Adrenal gland (tissue), 9 donors: ENCODE measurements at regions not wholly inside any gene's neighbourhood (a gene's known extent, or its start where the extent isn't known, plus 50 kb on each side); places are given as distances from the start of the nearest gene placed in this dataset.

Source experiments
- DNase-seq, 7 donors: peaks; one replicate each; pipeline ENCODE4 v3.0.0-alpha.2; 2019 to 2020
- H3K27ac ChIP-seq, 5 donors: fragments of 200-600 bp; sonication (generic) in 4 of 5; 1 replicate in 3 of 5; 2 replicates in 2 of 5; pipeline versions ENCODE4 v1.5.1 to v1.8.0; 2016 to 2020; ENCODE audit warnings: mild to moderate bottlenecking in 1 of 5
- H3K27me3 ChIP-seq: fragments of 200-600 bp; 2 replicates; pipeline ENCODE4 v1.8.0; 2021
- H3K36me3 ChIP-seq, 2 donors: fragments of 200-600 bp; replicated peaks in 1 of 2; 1 replicate in 1 of 2; 2 replicates in 1 of 2; pipeline versions ENCODE4 v1.5.1 to v1.8.0; 2018 to 2022
- H3K4me1 ChIP-seq, 2 donors: fragments of 200-600 bp; replicated peaks in 1 of 2; 1 replicate in 1 of 2; 2 replicates in 1 of 2; pipeline versions ENCODE4 v1.5.1 to v1.8.0; 2018 to 2021
- H3K4me3 ChIP-seq, 4 donors: fragments of 200-600 bp; sonication (generic) in 3 of 4; one replicate each; pipeline ENCODE4 v1.5.1; 2016 to 2018
- H3K9me3 ChIP-seq, 3 donors: fragments of 200-600 bp; sonication (generic) in 1 of 3; replicated peaks in 1 of 3; 1 replicate in 2 of 3; 2 replicates in 1 of 3; pipeline versions ENCODE4 v1.5.1 to v1.8.0; 2016 to 2021
- POLR2A ChIP-seq, 2 donors: fragments of 450-650 bp; IDR thresholded peaks; one replicate each; pipeline ENCODE4 v1.6.1; 2017; ENCODE audit warnings: antibody characterized with exemption in 2 of 2, mild to moderate bottlenecking in 2 of 2, moderate library complexity in 1 of 2
- WGBS, 4 donors: extraction: QIAGEN DNeasy Blood & Tissue Kit in 2 of 4; methylation state at CpG; one replicate each; pipeline versions ENCODE4 v1.1.5 to v1.1.7; 2013 to 2017; 5-methylcytosine and 5-hydroxymethylcytosine counted together
- intact Hi-C, 2 donors: fragments of 100-400 bp; cut with DNase I; formaldehyde crosslinking; loops; one replicate each; pipeline versions ENCODE4 v1.14.1 to v1.15.0; 2022 to 2023
- TF ChIP-seq, protein P1 (sequence below), 6 experiments: fragments of 450-650 bp in 4 of 6; fragments of 200-600 bp in 2 of 6; sonication (generic) in 1 of 6; IDR thresholded peaks; 1 replicate in 5 of 6; 2 replicates in 1 of 6; pipeline versions ENCODE4 v1.5.1 to v1.8.0; 2016 to 2021; ENCODE audit warnings: antibody characterized with exemption in 6 of 6, mild to moderate bottlenecking in 2 of 6, moderate library complexity in 1 of 6
- donor health status: healthy with polysubstance abuse.
- donor health status: Bipolar disorder and iron deficiency.
- donor health status: DM: yes; HTN: yes; CAD: no.
- donor health status: DM: no; HTN: no; CAD: no.
- donor health status: DM: no; HTN: no; CAD: no.

DNA sequence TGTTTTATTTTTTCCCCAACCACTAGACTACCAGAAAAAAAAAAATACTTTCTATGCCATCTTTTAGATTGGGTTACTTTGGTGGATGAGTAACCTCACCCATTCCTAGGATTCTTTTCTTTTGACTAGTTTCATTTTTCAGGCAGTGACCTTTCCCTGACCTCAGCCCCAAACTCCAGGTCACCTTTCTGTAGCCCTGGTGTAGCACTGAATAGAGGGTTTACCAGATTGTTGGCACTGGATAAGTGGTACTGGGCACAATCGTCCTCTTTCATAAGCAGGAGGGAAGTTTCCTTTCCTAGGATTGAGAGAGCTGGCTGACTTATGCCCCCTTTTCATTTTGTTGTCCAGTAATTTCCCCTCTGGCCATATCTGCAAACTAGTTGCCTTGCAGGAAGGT is 169.4 kb upstream of the TMEM161B start:
- Histone ChIP-seq H3K27me3 (no peaks in the 10 kb centered on the region), H3K9me3 (no peaks in the 10 kb centered on the region), H3K4me1 (no peaks in the 10 kb centered on the region), H3K27ac (no peak overlapping the region), H3K36me3 (no peaks in the 10 kb centered on the region), H3K4me3 (no peak overlapping the region)
- TF ChIP-seq POLR2A (IDR thresholded peaks at IDR 0.05): no peak
- TF ChIP-seq, protein P1, sequence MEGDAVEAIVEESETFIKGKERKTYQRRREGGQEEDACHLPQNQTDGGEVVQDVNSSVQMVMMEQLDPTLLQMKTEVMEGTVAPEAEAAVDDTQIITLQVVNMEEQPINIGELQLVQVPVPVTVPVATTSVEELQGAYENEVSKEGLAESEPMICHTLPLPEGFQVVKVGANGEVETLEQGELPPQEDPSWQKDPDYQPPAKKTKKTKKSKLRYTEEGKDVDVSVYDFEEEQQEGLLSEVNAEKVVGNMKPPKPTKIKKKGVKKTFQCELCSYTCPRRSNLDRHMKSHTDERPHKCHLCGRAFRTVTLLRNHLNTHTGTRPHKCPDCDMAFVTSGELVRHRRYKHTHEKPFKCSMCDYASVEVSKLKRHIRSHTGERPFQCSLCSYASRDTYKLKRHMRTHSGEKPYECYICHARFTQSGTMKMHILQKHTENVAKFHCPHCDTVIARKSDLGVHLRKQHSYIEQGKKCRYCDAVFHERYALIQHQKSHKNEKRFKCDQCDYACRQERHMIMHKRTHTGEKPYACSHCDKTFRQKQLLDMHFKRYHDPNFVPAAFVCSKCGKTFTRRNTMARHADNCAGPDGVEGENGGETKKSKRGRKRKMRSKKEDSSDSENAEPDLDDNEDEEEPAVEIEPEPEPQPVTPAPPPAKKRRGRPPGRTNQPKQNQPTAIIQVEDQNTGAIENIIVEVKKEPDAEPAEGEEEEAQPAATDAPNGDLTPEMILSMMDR (IDR thresholded peaks at IDR 0.05): no peak
- no peak for DNase-seq
- intact Hi-C loops: no loop called here
- WGBS, 4 donors: 50 to 80% (median 72%) methylated on average over 1 of the region's 1 CpG

DNA sequence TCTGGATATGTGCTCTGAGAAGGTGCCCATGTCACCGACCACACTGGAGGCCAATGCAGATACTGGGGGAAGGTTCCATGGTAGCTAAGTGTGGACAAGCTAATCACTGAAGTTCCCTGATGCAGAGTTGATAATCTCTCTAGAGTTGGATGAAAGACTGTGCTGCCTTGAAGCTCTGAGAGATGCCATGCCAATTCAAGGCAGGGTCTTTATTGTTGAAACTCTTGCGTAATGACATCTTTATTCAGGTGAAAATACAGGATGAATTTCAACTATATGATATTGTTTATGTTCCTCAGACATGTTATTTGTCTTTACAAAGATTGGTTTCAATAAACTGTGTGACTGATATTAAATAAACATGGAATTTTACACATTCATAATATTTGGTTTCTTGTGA is 167.6 kb upstream of the TMEM161B start:
- no peak overlapping the region for H3K4me3 ChIP-seq
- H3K4me1 ChIP-seq: no peaks in the 10 kb centered on the region
- no peaks in the 10 kb centered on the region for H3K9me3 ChIP-seq
- H3K27ac ChIP-seq: no peak overlapping the region
- intact Hi-C loops: no loop called here
- DNase-seq: no peak
- TF ChIP-seq, protein P1 (IDR thresholded peaks at IDR 0.05): no peak
- TF ChIP-seq POLR2A (IDR thresholded peaks at IDR 0.05): no peak
- WGBS, 4 donors: 95 to 98% (median 96%) methylated on average over 2 of the region's 2 CpGs
- no peaks in the 10 kb centered on the region for H3K36me3 ChIP-seq
- no peaks in the 10 kb centered on the region for H3K27me3 ChIP-seq

DNA sequence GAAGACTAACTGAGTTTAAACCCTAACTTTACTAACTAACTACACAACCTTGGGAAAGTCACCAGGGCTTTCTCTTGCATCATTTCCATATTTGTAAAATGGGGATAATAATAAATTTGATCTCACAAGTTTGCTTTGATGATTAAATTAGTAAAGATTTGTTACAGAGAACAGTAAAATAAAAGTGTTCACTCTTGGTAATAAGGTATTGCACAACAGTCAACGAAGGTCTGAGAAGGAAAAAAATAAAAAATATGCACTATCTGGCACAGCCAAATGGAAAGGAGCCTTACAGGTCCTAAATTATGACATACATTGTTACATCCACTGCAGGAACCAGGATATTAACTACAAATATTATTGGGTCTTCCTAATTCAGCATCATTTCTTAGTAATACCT is 160.0 kb upstream of the TMEM161B start:
- intact Hi-C loops: no loop called here
- H3K36me3 ChIP-seq: no peaks in the 10 kb centered on the region
- 58 to 78% (median 65%) methylated on average over 1 of the region's 1 CpG for WGBS, 4 donors
- no peak overlapping the region for H3K4me3 ChIP-seq
- DNase-seq: no peak
- no peaks in the 10 kb centered on the region for H3K9me3 ChIP-seq
- H3K27me3 ChIP-seq: no peaks in the 10 kb centered on the region
- TF ChIP-seq, protein P1 (IDR thresholded peaks at IDR 0.05): no peak
- TF ChIP-seq POLR2A (IDR thresholded peaks at IDR 0.05): no peak
- H3K4me1 ChIP-seq: no peaks in the 10 kb centered on the region
- H3K27ac ChIP-seq: no peak overlapping the region

DNA sequence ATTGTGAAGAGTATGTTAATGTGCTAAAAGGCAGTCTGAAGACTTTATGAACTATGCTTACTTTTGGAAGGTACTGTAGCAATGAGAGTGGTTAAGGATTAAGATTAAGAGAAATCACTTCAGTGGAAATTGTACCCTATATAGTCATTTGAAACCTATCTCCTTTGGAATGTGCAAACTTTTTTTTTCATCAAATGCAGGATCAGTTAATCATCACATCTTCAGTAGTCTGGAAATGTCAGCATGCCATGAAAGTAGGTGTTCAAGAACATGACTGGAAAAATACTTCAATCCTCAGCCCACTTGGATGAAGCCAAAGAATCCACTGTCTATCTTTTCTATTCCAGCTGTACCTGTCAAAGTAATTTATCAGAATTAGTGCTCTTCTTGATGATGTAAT is 157.8 kb upstream of the TMEM161B start:
- Histone ChIP-seq H3K4me3 (no peak overlapping the region), H3K4me1 (no peaks in the 10 kb centered on the region), H3K36me3 (no peaks in the 10 kb centered on the region), H3K27me3 (no peaks in the 10 kb centered on the region), H3K27ac (no peak overlapping the region), H3K9me3 (no peaks in the 10 kb centered on the region)
- no peak for TF ChIP-seq POLR2A (IDR thresholded peaks at IDR 0.05)
- TF ChIP-seq, protein P1 (IDR thresholded peaks at IDR 0.05): no peak
- DNase-seq: no peak
- intact Hi-C loops: no loop called here
